Thoracic aorta (tissue), 2 donors: ENCODE measurements at regions not wholly inside any gene's neighbourhood (a gene's known extent, or its start where the extent isn't known, plus 50 kb on each side); places are given as distances from the start of the nearest gene placed in this dataset.

Experiments
- ATAC-seq: fragments of 150-250 bp; one replicate; pipeline ENCODE4 v1.8.0; 2017; ENCODE audit warnings: low read depth; ENCODE audit not compliant: insufficient number of reproducible peaks, low FRiP score
- DNase-seq: peaks from one replicate; pipeline ENCODE4 v3.0.0-alpha.2; 2020; ENCODE audit warnings: low spot score
- H3K27ac ChIP-seq, 2 donors: fragments of 200-600 bp; sonication (generic); 1 replicate in 1 of 2; 2 replicates in 1 of 2; pipeline ENCODE4 v1.5.1; 2016; ENCODE audit warnings: mild to moderate bottlenecking in 2 of 2, moderate library complexity in 2 of 2
- H3K27me3 ChIP-seq: fragments of 200-600 bp; sonication (generic); replicated peaks from 2 replicates; pipeline ENCODE4 v1.6.0; 2016; ENCODE audit warnings: mild to moderate bottlenecking; ENCODE audit not compliant: insufficient read depth
- H3K36me3 ChIP-seq: fragments of 200-600 bp; sonication (generic); one replicate; pipeline ENCODE4 v1.5.1; 2016
- H3K4me1 ChIP-seq, 2 donors: fragments of 200-600 bp; sonication (generic); 1 replicate in 1 of 2; 2 replicates in 1 of 2; pipeline versions ENCODE4 v1.5.1 to v1.6.0; 2016; ENCODE audit warnings: low read depth in 2 of 2, mild to moderate bottlenecking in 1 of 2; ENCODE audit not compliant: control insufficient read depth in 1 of 2
- H3K4me3 ChIP-seq: fragments of 200-600 bp; sonication (generic); 2 replicates; pipeline ENCODE4 v1.5.1; 2016; ENCODE audit warnings: mild to moderate bottlenecking
- H3K9me3 ChIP-seq: fragments of 200-600 bp; sonication (generic); 2 replicates; pipeline ENCODE4 v1.5.1; 2016
- TF ChIP-seq, protein P1 (sequence below): fragments of 200-600 bp; sonication (generic); IDR thresholded peaks from one replicate; pipeline ENCODE4 v1.5.1; 2019; ENCODE audit warnings: antibody characterized with exemption

DNA sequence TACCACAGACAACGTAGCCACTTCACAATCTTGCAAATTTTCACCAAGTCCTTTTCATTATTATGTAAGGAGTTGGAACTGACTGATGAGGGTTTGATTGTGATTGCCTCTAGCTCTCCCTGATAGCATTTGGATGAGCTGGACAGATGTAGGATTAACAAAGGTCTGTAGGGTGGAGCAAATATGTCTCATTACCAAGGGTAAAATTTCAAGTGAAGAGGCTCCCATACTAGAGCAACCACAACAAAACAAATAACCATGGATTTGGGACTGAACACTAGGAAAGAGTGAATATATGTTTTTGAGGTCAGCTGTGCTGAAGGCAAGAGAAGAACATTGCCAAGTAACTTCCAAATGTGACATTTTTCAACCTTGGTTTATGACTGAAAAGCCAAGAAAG is 281.7 kb downstream of the NEBL start:
- H3K4me3 ChIP-seq = no peak overlapping the region
- no peaks in the 10 kb centered on the region for H3K9me3 ChIP-seq
- ATAC-seq (no peak), DNase-seq (no peak)
- H3K27me3 ChIP-seq = no peaks in the 10 kb centered on the region
- TF ChIP-seq, protein P1, sequence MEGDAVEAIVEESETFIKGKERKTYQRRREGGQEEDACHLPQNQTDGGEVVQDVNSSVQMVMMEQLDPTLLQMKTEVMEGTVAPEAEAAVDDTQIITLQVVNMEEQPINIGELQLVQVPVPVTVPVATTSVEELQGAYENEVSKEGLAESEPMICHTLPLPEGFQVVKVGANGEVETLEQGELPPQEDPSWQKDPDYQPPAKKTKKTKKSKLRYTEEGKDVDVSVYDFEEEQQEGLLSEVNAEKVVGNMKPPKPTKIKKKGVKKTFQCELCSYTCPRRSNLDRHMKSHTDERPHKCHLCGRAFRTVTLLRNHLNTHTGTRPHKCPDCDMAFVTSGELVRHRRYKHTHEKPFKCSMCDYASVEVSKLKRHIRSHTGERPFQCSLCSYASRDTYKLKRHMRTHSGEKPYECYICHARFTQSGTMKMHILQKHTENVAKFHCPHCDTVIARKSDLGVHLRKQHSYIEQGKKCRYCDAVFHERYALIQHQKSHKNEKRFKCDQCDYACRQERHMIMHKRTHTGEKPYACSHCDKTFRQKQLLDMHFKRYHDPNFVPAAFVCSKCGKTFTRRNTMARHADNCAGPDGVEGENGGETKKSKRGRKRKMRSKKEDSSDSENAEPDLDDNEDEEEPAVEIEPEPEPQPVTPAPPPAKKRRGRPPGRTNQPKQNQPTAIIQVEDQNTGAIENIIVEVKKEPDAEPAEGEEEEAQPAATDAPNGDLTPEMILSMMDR = no peak
- H3K36me3 ChIP-seq = no peaks in the 10 kb centered on the region
- no peak overlapping the region for H3K27ac ChIP-seq
- H3K4me1 ChIP-seq = no peaks in the 10 kb centered on the region

DNA sequence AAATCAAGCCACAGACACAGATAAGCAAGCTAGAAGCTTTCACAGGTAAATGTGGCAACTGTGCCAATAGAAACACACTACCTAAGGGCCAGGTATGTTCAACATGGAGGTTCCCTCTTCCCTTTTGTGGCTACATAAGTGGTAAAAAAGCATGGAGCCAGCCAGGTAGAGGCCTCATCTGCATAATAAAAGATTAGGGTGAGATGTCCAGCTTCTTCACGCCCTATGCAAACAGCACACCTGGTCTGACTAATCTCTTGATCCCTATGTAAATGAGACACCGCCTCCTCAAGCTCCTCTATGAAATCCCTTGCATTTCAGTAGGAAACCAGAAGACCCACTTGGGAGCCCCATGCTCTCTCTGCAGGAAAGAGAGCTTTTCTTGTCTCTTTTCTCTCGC is 282.2 kb downstream of the NEBL start:
- H3K36me3 ChIP-seq = no peaks in the 10 kb centered on the region
- DNase-seq = no peak
- no peak overlapping the region for H3K27ac ChIP-seq
- H3K27me3 ChIP-seq = no peaks in the 10 kb centered on the region
- ATAC-seq = no peak
- no peaks in the 10 kb centered on the region for H3K9me3 ChIP-seq
- TF ChIP-seq, protein P1 = no peak
- H3K4me3 ChIP-seq = no peak overlapping the region
- no peaks in the 10 kb centered on the region for H3K4me1 ChIP-seq

DNA sequence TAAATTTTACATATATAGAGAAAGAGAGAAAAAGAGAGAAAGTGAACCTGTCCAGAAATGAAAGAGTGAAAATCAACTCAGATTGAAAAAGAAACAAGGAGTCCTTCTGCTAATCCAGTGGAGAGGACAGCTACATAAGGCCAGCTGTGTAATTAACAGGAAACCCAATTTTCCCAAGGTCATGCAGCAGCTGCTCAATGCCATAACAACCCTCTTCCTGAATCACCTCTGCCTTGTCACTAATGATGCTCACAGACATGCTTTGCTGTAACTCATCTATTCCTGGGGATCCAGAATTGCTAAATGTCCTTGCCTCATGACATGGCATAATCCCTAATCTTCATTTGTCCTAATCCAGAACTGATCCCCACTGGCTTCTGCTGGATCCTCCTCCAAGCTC is 288.6 kb downstream of the NEBL start:
- no peak overlapping the region for H3K27ac ChIP-seq
- no peaks in the 10 kb centered on the region for H3K36me3 ChIP-seq
- H3K9me3 ChIP-seq = no peaks in the 10 kb centered on the region
- TF ChIP-seq, protein P1 = no peak
- DNase-seq = no peak
- H3K27me3 ChIP-seq = no peaks in the 10 kb centered on the region
- H3K4me3 ChIP-seq = no peak overlapping the region
- H3K4me1 ChIP-seq = no peaks in the 10 kb centered on the region
- ATAC-seq = no peak

DNA sequence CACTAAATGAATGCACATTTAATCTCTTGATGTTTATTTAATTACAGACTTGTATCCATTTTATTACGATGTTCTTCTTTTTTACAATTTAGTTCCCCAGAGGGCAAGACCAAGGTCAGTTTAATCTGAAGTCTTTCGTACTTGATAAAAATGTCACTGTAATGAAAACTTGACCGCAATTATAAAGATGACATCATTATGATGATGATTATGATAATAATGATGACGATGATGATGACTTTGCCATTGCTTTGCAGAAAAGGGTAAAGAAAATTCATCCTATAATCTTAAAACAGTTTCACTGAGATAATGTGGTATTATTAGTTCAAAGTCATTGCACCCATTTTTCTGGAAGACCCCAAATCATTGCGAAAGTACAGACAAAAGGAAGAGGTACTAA is 290.1 kb downstream of the NEBL start:
- Histone ChIP-seq H3K36me3 (no peaks in the 10 kb centered on the region), H3K4me3 (no peak overlapping the region)

DNA sequence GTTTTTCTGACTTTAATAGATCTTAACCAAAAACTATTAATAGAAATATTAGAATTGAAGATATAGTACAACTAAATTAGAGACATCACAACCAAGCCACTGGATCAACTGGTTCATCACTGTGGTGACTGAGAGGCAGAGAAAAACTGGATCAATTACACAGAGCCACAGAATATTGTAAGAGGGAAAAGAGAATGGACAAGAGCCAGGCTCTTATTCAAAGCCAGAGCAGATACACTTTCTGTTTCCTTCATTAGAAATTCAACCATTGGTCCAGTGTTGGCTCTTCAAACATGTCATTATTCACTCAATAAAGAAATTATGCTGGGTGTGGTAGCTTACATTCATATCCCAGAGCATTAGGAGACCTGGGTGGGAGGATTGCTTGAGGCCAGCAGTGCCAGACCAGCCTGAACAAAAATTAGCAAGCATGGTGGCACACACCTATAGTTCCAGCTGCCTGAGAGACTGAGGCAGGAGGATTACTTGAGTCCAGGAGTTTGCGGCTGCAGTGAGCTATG is 295.1 kb downstream of the NEBL start:
- TF ChIP-seq, protein P1 = no peak
- no peaks in the 10 kb centered on the region for H3K27me3 ChIP-seq
- H3K4me1 ChIP-seq = peaks cover 2 to 21% of the 10 kb centered on the region in 2 donors
- ATAC-seq (no peak), DNase-seq (no peak)
- no peak overlapping the region for H3K27ac ChIP-seq
- H3K36me3 ChIP-seq = no peaks in the 10 kb centered on the region
- no peaks in the 10 kb centered on the region for H3K9me3 ChIP-seq
- no peak overlapping the region for H3K4me3 ChIP-seq

More for the DNA sequence above, 290.1 kb downstream of the NEBL start:
- no peaks in the 10 kb centered on the region for H3K4me1 ChIP-seq
- TF ChIP-seq, protein P1 = no peak
- ATAC-seq (no peak), DNase-seq (no peak)
- no peak overlapping the region for H3K27ac ChIP-seq
- no peaks in the 10 kb centered on the region for H3K27me3 ChIP-seq
- H3K9me3 ChIP-seq = no peaks in the 10 kb centered on the region
